GM12874 (cell line): ENCODE measurements at regions not wholly inside any gene's neighbourhood (a gene's known extent, or its start where the extent isn't known, plus 50 kb on each side); places are given as distances from the start of the nearest gene placed in this dataset.

ENCODE experiments used
- TF ChIP-seq, protein P1 (sequence below): IDR thresholded peaks from 2 replicates; pipeline ENCODE4 v1.5.1; 2011; ENCODE audit warnings: low read depth, mild to moderate bottlenecking, control low read depth, low read length, moderate library complexity; ENCODE audit not compliant: insufficient read depth

DNA sequence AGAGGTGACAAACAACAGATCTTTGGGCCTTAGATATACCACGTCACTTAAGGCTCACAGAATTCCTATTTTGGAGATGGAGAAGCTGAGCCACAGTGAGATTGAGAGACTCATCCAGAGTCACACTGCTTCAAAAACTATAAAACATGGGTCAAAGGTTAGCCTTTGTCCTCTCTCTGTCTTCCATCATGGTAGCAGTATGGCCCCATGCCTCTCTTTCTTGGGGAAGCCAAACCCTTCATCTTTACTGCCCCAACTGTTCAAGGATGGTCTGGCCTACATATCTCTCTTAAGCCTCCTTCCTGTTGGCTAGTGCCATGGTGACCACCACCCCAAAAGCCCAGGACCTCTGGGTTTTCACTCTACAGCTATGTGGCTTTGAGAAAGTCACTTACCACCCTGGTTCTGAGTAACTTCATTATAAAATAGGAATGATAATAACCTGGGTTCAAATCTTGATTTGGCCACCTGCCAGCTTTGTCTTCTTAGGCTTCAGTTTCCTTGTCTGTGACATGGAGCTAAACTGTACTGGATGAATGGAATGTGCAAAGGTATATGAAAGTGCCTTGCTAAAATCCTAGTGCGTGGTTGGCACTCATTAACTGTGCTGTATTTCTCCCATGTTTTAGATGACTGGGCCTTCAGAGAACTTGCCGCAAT, 85.9 kb upstream of the JUN start:
- TF ChIP-seq, protein P1, sequence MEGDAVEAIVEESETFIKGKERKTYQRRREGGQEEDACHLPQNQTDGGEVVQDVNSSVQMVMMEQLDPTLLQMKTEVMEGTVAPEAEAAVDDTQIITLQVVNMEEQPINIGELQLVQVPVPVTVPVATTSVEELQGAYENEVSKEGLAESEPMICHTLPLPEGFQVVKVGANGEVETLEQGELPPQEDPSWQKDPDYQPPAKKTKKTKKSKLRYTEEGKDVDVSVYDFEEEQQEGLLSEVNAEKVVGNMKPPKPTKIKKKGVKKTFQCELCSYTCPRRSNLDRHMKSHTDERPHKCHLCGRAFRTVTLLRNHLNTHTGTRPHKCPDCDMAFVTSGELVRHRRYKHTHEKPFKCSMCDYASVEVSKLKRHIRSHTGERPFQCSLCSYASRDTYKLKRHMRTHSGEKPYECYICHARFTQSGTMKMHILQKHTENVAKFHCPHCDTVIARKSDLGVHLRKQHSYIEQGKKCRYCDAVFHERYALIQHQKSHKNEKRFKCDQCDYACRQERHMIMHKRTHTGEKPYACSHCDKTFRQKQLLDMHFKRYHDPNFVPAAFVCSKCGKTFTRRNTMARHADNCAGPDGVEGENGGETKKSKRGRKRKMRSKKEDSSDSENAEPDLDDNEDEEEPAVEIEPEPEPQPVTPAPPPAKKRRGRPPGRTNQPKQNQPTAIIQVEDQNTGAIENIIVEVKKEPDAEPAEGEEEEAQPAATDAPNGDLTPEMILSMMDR: no peak

DNA sequence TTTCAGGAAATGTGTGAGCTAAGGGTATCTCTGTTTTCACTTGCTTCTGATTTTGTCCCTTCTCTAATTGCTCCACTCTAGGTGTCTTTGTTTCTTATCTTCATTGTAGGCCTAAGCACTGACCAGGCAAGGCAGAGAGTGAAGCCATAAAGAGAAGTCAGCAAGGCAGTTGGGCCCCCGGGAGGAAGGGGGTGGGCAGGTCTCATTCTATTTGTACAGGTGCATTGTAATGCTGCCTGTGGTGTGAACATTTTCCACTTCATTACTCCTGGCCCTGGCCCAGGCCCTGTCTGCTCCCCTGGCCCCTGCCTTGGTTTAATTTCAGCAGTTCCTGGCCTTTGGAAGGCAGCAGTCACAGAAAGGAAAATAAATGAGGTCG, 86.4 kb upstream of the JUN start:
- TF ChIP-seq, protein P1: no peak

DNA sequence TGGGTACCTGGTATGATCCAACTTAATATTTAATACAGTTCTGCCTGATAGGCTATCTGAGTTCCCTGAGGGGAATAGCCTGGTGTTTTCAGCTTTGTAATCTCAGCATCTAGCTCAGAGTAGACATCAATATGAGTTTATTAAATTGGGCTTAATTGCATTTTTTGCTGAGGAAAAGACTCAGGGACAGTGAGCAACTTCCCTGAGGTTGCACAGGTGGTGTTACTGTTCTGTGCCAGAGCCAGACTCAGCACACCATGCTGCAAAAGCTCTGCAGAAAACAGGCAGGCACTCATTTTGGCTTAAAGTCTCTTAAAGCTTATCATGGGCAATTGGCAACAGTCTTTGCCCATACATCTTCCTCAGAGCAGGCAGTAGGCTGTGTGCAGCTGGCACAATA, 90.5 kb upstream of the JUN start:
- TF ChIP-seq, protein P1: no peak

DNA sequence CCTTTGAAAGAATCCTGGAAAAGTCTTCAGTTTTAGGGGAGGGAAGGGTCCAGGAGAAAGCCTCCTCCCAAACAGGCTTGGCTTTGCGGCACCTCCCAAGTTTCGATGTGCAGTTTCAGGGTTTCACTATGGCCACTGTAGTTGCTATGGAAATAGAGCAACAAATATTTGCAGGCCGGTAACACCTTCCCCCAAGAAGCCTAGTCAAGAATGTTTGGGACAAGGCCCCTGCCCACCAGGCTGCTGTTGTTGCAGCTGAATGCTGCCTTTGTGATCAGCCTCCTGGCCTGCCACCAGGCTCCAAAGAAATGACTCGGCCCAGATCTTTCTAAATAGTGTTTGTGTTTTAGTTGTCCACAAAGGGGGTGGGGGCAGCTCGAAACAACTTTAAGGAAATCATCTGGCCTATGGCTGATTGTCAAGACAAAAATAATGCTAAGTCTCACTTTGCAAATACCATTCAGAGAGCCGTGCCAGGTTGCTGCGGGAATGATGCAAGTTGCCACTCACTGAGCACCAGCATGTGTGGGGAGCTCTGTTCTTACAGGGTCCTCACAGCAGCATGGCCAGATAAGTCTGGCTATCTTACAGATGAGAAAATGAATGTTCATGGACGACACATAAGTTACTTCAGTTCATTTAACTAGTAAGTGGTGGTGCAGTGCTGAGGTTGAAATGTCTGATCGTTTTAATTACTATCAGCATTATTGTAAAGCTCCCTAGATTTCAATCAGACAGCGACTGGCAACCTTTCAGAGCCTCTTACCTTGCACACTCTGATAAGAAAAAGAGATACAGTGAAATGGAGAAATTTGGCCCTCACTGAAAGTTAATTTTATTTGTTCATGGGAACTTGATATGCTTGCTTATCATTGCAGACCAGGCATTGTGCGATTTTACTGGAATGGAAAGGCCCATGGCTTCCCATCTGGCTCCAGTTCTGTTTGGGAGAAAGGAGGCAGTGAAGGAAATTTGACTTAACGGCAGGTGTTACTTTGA, 91.2 kb upstream of the JUN start:
- TF ChIP-seq, protein P1: no peak

DNA sequence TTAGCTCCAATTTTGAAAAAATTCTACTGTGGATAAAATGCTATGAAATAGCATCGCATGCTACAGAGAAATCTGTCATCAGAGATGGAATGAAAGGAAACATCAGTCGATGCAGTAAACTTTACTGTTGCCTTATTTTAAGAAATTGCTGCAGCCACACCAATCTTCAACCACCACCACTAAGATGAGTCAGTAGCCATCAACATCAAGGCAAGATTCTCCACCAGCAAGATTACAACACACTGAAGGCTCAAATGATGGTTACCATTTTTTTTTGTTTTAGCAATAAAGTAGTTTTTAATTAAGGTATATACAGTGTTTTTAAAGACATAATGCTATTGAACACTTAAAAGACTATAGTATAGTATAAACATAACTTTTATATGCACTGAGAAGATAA, 95.6 kb upstream of the JUN start:
- TF ChIP-seq, protein P1: no peak

DNA sequence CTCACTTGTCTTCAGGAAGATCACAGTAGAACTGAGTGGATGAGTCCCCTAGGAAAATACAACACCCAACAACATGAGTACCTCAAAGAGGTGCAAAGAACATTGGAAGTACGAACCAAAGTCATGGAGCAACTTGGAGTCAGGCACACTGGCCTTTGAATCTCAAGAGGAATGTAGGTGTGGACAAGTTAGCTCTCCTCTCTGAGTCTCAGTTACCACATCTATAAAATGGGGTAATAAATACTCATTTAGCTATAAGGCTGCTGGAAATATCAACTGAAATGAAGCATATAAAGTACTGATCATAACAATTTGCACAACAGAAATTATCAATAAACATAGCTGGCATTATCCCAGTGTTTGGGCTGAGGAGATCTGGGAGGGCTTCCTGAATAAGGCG, 96.7 kb upstream of the JUN start:
- TF ChIP-seq, protein P1: no peak

DNA sequence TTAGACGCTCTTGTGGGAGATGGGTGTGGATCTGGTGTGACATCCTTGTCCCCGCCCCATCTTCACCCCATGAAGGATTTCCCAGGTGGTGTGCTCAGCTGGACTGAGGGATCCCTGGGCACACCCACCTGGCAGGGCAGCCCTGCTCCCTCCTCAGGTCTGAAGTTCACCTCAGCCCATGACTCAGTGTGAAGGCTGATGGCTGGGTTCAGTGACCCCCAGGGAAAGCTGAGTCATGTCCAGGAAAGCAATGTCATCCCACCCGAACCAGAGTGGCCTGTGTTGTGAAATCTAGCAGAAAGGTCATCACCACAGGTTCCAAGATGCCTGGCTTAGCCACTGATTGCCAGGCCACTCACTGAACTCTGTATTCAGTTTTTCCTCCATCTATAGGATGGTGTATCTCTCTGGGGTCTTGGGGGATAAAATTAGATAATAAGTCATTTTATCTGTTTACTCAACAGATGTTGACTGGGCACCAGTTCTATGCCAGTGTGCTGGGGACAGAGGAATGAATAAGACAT, 97.7 kb upstream of the JUN start:
- TF ChIP-seq, protein P1: no peak
